Muscle of back (tissue), 3 donors: ENCODE measurements at regions not wholly inside any gene's neighbourhood (a gene's known extent, or its start where the extent isn't known, plus 50 kb on each side); places are given as distances from the start of the nearest gene placed in this dataset.
"Not testable (repeated sequence)": the region's sequence is repeated elsewhere in the genome, so short reads cannot be mapped to it uniquely, and the experiment has no call there.

ENCODE experiments used
- DNase-seq, 3 donors: peaks; one replicate each; pipeline versions ENCODE4 v3.0.0 to v3.0.0-alpha.2; 2013

GRCh38 chr14:52124791-52125684 is 56.2 kb upstream of the NID2 start:
- DNase-seq, result peak in 2 of 3 donors; percentile 27 to 52

- DNase-seq, result not testable (repeated sequence)
Observed at GRCh38 chr14:52122163-52122562, 53.3 kb upstream of the NID2 start.

DNA sequence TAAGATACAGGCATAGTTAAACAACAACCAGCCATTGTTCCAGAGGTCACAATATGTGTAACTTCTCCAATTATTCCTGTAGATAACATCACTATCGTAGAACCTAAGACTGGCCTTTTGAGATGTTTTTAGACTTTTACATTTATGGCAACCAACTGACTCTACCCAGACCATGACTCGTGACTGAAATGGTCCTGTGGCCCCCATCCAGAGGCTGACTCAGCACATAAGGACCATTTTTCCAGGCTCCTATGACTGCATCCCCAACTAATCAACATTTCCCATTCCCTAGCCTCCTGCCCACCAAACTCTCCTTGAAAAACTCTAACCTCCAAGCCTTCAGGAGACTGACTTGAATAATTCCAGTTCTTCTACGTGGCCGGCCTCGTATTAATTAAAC is 52.6 kb upstream of the NID2 start:
- DNase-seq, result no peak

GRCh38 chr14:52119030-52119429 is 50.2 kb upstream of the NID2 start:
- no peak for DNase-seq
